Mesenchymal stem cell (in vitro differentiated cells and primary cell): ENCODE measurements at regions not wholly inside any gene's neighbourhood (a gene's known extent, or its start where the extent isn't known, plus 50 kb on each side); places are given as distances from the start of the nearest gene placed in this dataset.
"Not testable (repeated sequence)": the region's sequence is repeated elsewhere in the genome, so short reads cannot be mapped to it uniquely, and the experiment has no call there.

Experiments
- DNase-seq: peaks from one replicate; pipeline ENCODE4 v3.0.0-alpha.2; 2013
- H2AFZ ChIP-seq: one replicate; pipeline ENCODE4 v1.6.1; 2013; ENCODE audit warnings: low read depth, mild to moderate bottlenecking, control low read depth, inconsistent platforms, low read length, moderate library complexity
- H2AK5ac ChIP-seq: 2 replicates; pipeline ENCODE4 v1.6.1; 2013; ENCODE audit warnings: low read length, moderate library complexity, mild to moderate bottlenecking, inconsistent platforms; ENCODE audit not compliant: severe bottlenecking
- H2BK120ac ChIP-seq: one replicate; pipeline ENCODE4 v1.6.1; 2013; ENCODE audit warnings: low read depth, mild to moderate bottlenecking, inconsistent platforms, low read length, moderate library complexity
- H2BK12ac ChIP-seq, 2 experiments: one replicate each; pipeline ENCODE4 v1.6.1; 2013; ENCODE audit warnings: inconsistent platforms in 2 of 2, low read length in 2 of 2, mild to moderate bottlenecking in 2 of 2, moderate library complexity in 2 of 2, control low read depth in 1 of 2
- H2BK15ac ChIP-seq: one replicate; pipeline ENCODE4 v1.6.1; 2013; ENCODE audit warnings: mild to moderate bottlenecking, low read depth, inconsistent platforms; ENCODE audit not compliant: poor library complexity, severe bottlenecking
- H2BK5ac ChIP-seq: 2 replicates; pipeline ENCODE4 v1.6.1; 2013; ENCODE audit warnings: low read depth, mild to moderate bottlenecking, low read length, control low read depth, inconsistent platforms; ENCODE audit not compliant: poor library complexity, severe bottlenecking
- H3K14ac ChIP-seq, 2 experiments: one replicate each; pipeline ENCODE4 v1.6.1; 2013; ENCODE audit warnings: inconsistent platforms in 2 of 2, low read length in 2 of 2, control low read depth in 1 of 2, mild to moderate bottlenecking in 1 of 2, moderate library complexity in 1 of 2
- H3K18ac ChIP-seq, 2 experiments: one replicate each; pipeline ENCODE4 v1.6.1; 2013; ENCODE audit warnings: inconsistent platforms in 2 of 2, low read length in 2 of 2, control low read depth in 1 of 2, low read depth in 1 of 2, mild to moderate bottlenecking in 1 of 2
- H3K23ac ChIP-seq, 2 experiments: one replicate each; pipeline ENCODE4 v1.6.1; 2013; ENCODE audit warnings: inconsistent platforms in 2 of 2, low read length in 2 of 2, mild to moderate bottlenecking in 2 of 2, moderate library complexity in 2 of 2, control low read depth in 1 of 2
- H3K27ac ChIP-seq: 2 replicates; pipeline ENCODE4 v1.5.1; 2013; ENCODE audit warnings: mild to moderate bottlenecking, moderate library complexity, low read length, control low read depth, inconsistent platforms; ENCODE audit not compliant: poor library complexity, severe bottlenecking
- H3K27me3 ChIP-seq, 2 experiments: 2 replicates each; pipeline versions ENCODE4 v1.6.1 to v1.7.0; 2013; ENCODE audit warnings: low read length in 2 of 2, mild to moderate bottlenecking in 2 of 2, moderate library complexity in 2 of 2, control low read depth in 1 of 2, inconsistent platforms in 1 of 2; ENCODE audit not compliant: control insufficient read depth in 1 of 2, insufficient read depth in 1 of 2
- H3K36me3 ChIP-seq, 2 experiments: 2 replicates each; pipeline versions ENCODE4 v1.6.1 to v1.7.0; 2013; ENCODE audit warnings: low read length in 2 of 2, control low read depth in 1 of 2, inconsistent platforms in 1 of 2, low read depth in 1 of 2, mild to moderate bottlenecking in 1 of 2; ENCODE audit not compliant: insufficient read depth in 2 of 2, control insufficient read depth in 1 of 2
- H3K4ac ChIP-seq, 2 experiments: one replicate each; pipeline ENCODE4 v1.6.1; 2013; ENCODE audit warnings: inconsistent platforms in 2 of 2, low read length in 2 of 2, mild to moderate bottlenecking in 2 of 2, moderate library complexity in 2 of 2, control low read depth in 1 of 2, low read depth in 1 of 2
- H3K4me1 ChIP-seq: 2 replicates; pipeline ENCODE4 v1.6.1; 2013; ENCODE audit warnings: low read depth, low read length, control low read depth; ENCODE audit not compliant: control insufficient read depth, insufficient read depth
- H3K4me2 ChIP-seq: 2 replicates; pipeline ENCODE4 v1.6.1; 2013; ENCODE audit warnings: low read length, mild to moderate bottlenecking, inconsistent platforms; ENCODE audit not compliant: poor library complexity, severe bottlenecking
- H3K4me3 ChIP-seq, 2 experiments: 2 replicates each; pipeline versions ENCODE4 v1.5.1 to v1.7.0; 2013; ENCODE audit warnings: low read length in 2 of 2, mild to moderate bottlenecking in 2 of 2, control low read depth in 1 of 2, low read depth in 1 of 2; ENCODE audit not compliant: insufficient read depth in 1 of 2
- H3K79me1 ChIP-seq: replicated peaks from 2 replicates; pipeline ENCODE4 v1.6.1; 2013; ENCODE audit warnings: mild to moderate bottlenecking, control low read depth, low read length, inconsistent platforms; ENCODE audit not compliant: poor library complexity, severe bottlenecking
- H3K9ac ChIP-seq: 2 replicates; pipeline ENCODE4 v1.7.0; 2013; ENCODE audit warnings: mild to moderate bottlenecking, low read length, moderate library complexity
- H3K9me3 ChIP-seq: 2 replicates; pipeline ENCODE4 v1.7.0; 2013; ENCODE audit warnings: mild to moderate bottlenecking, low read length; ENCODE audit not compliant: control insufficient read depth
- H4K8ac ChIP-seq: one replicate; pipeline ENCODE4 v1.6.1; 2013; ENCODE audit warnings: inconsistent platforms, mild to moderate bottlenecking, low read length, moderate library complexity
- H4K91ac ChIP-seq: one replicate; pipeline ENCODE4 v1.6.1; 2013; ENCODE audit warnings: mild to moderate bottlenecking, low read length, inconsistent platforms
- WGBS: methylation state at CpG from one replicate; pipeline ENCODE4 v1.1.7; 2013; ENCODE audit warnings: mixed read lengths; 5-methylcytosine and 5-hydroxymethylcytosine counted together

DNA sequence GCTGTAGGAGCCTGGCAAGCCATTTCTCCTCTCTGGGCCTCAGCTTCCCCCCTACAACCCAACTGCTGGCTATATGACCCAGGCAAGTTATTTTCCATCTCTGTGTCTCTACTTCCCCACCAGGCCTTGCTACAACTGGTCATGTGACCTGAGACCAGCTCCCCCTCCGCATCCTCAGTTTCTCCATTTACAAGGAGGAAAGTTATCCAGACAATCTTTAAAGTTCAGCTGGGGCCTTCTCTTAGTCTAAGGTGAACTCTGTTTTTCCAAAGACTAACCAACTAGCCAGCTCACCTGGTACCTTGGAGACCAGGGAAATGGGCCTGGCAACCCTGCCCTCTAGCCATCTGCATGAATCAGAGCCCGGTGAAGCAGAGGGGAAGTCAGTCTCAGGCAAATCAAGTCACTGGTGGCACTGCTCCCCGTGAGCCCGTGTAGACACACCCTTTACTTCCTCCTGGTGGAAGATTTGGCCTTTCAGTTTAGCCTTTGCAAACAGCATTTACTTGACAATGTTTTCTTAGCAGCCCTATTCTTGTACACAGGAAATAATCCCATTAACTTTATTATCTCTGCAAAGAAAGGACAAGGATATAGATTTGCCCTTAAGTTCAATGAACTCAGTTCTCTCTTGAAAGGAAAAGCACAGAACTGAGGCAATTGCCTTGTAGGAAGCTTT is 157.7 kb downstream of the VEGFA start:
- no peak overlapping the region for H3K27ac ChIP-seq
- peak overlapping the region; percentile 47 for H2AK5ac ChIP-seq
- H2BK120ac ChIP-seq = no peak overlapping the region
- no peak overlapping the region for H3K14ac ChIP-seq
- H3K79me1 ChIP-seq = no peaks in the 10 kb centered on the region
- 88% methylated on average over 4 of the region's 4 CpGs for WGBS
- H2BK5ac ChIP-seq = no peak overlapping the region
- H3K36me3 ChIP-seq = no peaks in the 10 kb centered on the region
- H3K23ac ChIP-seq = no peak overlapping the region
- peaks cover 26% of the 10 kb centered on the region for H3K4me1 ChIP-seq
- no peak overlapping the region for H2BK15ac ChIP-seq
- no peak overlapping the region for H3K9ac ChIP-seq
- peak overlapping the region in 1 of 2 experiments; percentile 42 for H3K4ac ChIP-seq
- H3K27me3 ChIP-seq = no peaks in the 10 kb centered on the region
- H3K18ac ChIP-seq = no peak overlapping the region
- no peak overlapping the region for H2AFZ ChIP-seq
- DNase-seq = no peak
- no peaks in the 10 kb centered on the region for H3K9me3 ChIP-seq
- H3K4me3 ChIP-seq = no peak overlapping the region
- no peak overlapping the region for H4K91ac ChIP-seq
- no peak overlapping the region for H3K4me2 ChIP-seq
- peak overlapping the region; percentile 14 for H4K8ac ChIP-seq
- no peak overlapping the region for H2BK12ac ChIP-seq

DNA sequence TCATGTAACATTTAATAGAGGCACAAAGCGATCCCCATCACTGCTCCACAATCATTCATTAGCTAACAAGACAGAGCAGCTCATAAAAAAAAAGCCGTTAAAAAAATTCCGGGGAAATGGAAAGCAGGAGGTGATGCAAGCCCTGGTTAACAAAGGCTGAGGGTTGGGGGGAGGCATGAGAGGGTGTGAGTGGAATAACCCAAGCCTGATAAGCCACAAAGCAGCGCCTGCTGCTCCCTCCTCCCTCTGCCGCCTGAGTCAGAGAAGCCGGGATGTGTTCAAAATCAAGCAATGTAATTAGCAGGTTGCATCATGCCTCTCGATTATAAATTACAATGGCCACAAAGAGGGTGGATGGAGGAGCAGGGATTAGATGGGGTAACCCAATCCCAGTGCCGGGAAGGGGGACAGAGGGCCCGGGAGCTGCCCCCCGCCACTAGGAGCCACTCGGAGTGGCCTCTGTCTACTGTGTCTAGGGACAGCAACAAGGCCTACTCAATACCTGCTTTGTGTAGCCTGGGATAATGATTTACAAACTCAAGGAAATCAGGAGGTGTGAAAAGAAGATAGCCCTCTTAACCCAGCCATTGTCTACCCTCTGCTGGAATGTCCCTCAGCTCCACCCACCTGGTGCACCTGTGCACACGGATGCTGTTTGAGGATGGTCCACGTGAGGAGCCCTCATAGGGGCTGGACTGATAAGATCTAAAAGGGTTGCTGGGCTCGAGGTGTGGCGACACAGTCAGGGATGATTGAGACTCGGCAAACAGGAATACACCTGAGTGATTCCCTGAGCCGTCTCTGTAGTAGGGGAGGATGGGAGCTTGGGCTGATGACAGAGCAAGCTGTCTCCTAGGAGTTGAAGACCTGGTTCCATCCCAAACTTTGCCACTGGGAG is 156.9 kb downstream of the VEGFA start:
- no peak overlapping the region for H3K23ac ChIP-seq
- peak overlapping the region; percentile 16 to 52 for H3K18ac ChIP-seq
- H3K4me2 ChIP-seq = no peak overlapping the region
- H3K27me3 ChIP-seq = no peaks in the 10 kb centered on the region
- WGBS = 57% methylated on average over 13 of the region's 17 CpGs
- H2AK5ac ChIP-seq = peak overlapping the region; percentile 47
- H2BK15ac ChIP-seq = peak overlapping the region; percentile 20
- H3K4me3 ChIP-seq = no peak overlapping the region
- H3K4ac ChIP-seq = peak overlapping the region in 1 of 2 experiments; percentile 37
- no peak overlapping the region for H2BK120ac ChIP-seq
- H4K91ac ChIP-seq = peak overlapping the region; percentile 91
- peak overlapping the region; percentile 86 for H4K8ac ChIP-seq
- DNase-seq = peak; percentile 94
- H3K79me1 ChIP-seq = no peaks in the 10 kb centered on the region
- H3K36me3 ChIP-seq = no peaks in the 10 kb centered on the region
- H3K4me1 ChIP-seq = peaks cover 26% of the 10 kb centered on the region
- no peak overlapping the region for H2BK5ac ChIP-seq
- H3K9me3 ChIP-seq = no peaks in the 10 kb centered on the region
- H3K9ac ChIP-seq = peak overlapping the region; percentile 49
- H3K27ac ChIP-seq = no peak overlapping the region
- H2BK12ac ChIP-seq = peak overlapping the region; percentile 12 to 84
- no peak overlapping the region for H3K14ac ChIP-seq
- no peak overlapping the region for H2AFZ ChIP-seq

DNA sequence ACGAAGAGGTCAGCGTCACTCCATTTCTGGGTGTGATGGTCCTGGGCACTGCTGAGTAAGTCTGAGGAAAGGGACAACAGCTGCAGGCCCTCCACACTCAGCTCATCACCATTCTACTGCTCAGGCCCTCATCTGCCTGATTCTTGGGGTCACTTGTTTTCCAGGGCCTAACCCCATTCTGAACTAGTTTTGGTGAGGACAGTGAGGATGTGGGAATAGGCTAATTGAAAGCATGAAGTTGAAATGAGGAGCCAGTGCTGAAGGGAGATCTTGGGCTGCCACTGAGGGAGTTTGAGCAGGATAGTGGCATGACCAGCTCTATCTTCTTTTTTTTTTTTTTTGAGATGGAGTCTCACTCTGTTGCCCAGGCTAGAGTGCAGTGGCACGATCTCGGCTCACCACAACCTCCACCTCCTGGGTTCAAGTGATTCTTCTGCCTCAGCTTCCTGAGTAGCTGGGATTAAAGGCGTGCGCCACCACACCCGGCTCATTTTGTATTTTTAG is 155.7 kb downstream of the VEGFA start:
- not testable (repeated sequence) for H3K9ac ChIP-seq, H4K8ac ChIP-seq, H3K36me3 ChIP-seq, H3K9me3 ChIP-seq, H2AK5ac ChIP-seq, DNase-seq, H3K23ac ChIP-seq, H3K4me2 ChIP-seq, H3K4me3 ChIP-seq, H2BK5ac ChIP-seq, H3K4ac ChIP-seq, H3K27ac ChIP-seq, H3K27me3 ChIP-seq, H3K14ac ChIP-seq, H3K79me1 ChIP-seq, H2AFZ ChIP-seq, H2BK15ac ChIP-seq
- peak overlapping the region in 1 of 2 experiments; percentile 65 for H3K18ac ChIP-seq
- 100% methylated on average over 5 of the region's 7 CpGs for WGBS
- H3K4me1 ChIP-seq = peaks cover 26% of the 10 kb centered on the region
- H2BK12ac ChIP-seq = peak overlapping the region in 1 of 2 experiments; percentile 65
- H2BK120ac ChIP-seq = peak overlapping the region; percentile 11
- H4K91ac ChIP-seq = peak overlapping the region; percentile 61

DNA sequence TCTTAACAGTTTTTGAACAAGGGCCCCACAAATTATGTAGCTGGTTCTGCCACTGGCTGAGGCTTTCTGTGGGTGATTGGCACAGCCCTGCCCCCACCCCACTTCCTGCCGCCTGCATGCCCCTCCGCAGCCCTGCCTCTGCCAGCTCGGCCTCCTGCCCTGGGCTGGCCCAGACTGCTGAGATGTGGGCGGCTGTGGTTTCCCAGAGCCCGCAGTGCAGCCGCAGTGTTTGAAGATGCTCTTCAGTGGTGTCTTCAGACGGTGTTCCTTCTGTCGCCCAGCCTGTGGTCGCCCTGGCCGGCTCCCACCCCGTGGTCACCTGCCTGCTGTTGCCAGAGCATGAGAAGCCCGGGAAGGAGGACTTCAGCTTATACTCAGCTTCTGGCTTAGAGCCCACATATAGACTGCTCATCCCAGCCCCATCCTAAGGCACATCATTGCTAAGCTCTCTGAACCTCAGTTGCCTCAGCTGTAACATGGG is 154.3 kb downstream of the VEGFA start:
- no peaks in the 10 kb centered on the region for H3K79me1 ChIP-seq
- no peak overlapping the region for H3K14ac ChIP-seq
- H3K4ac ChIP-seq = peak overlapping the region in 1 of 2 experiments; percentile 7
- H2AK5ac ChIP-seq = peak overlapping the region; percentile 20
- H3K27me3 ChIP-seq = no peaks in the 10 kb centered on the region
- no peak overlapping the region for H3K9ac ChIP-seq
- peak overlapping the region; percentile 71 for H2BK15ac ChIP-seq
- H2AFZ ChIP-seq = no peak overlapping the region
- no peak overlapping the region for H3K4me3 ChIP-seq
- 78% methylated on average over 11 of the region's 12 CpGs for WGBS
- H3K23ac ChIP-seq = no peak overlapping the region
- peak overlapping the region; percentile 14 to 38 for H3K18ac ChIP-seq
- no peaks in the 10 kb centered on the region for H3K9me3 ChIP-seq
- peak overlapping the region in 1 of 2 experiments; percentile 76 for H2BK12ac ChIP-seq
- H3K4me1 ChIP-seq = peaks cover 26% of the 10 kb centered on the region
- H2BK5ac ChIP-seq = no peak overlapping the region
- no peak for DNase-seq
- H3K4me2 ChIP-seq = no peak overlapping the region
- H4K8ac ChIP-seq = peak overlapping the region; percentile 29
- H3K36me3 ChIP-seq = no peaks in the 10 kb centered on the region
- H4K91ac ChIP-seq = peak overlapping the region; percentile 43
- no peak overlapping the region for H2BK120ac ChIP-seq
- H3K27ac ChIP-seq = no peak overlapping the region
